ENCODE measurements at regions not wholly inside any gene's neighbourhood (a gene's known extent, or its start where the extent isn't known, plus 50 kb on each side); places are given as distances from the start of the nearest gene placed in this dataset.

DNA sequence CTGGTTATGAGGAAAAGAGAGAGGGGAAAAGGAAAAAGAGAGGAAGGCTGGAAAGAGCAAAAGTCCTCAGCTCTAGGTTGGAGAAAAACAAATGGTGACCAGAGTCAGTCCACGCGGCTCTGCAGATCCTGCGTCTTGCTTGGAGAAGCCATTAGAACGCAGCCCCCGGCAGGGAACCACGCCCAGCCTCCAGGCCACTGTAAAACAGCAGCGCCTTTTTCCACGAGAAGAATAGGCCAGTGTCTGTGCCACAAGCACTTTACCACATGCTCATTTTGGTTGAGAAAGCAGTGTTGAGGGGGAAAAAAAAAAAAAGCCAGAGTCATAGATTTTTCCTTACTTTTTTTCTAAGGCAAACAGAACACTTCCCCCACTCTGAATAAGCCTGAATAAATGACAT is 846.9 kb upstream of the ADAMTS5 start:
- ChIA-PET CTCF (no interaction called here), POLR2A (no interaction called here)
- Histone ChIP-seq H3K27ac (ENCODE audit: insufficient read depth, low read depth, low read length) (no peak overlapping the region), H3K27me3 (ENCODE audit: control insufficient read depth in 2 of 2, insufficient read depth in 2 of 2, low read length in 2 of 2) (no peaks in the 10 kb centered on the region), H4K20me1 (replicated peaks; ENCODE audit: control insufficient read depth, extremely low read depth, insufficient read depth, low read length) (no peaks in the 10 kb centered on the region), H3K79me2 (ENCODE audit: control insufficient read depth, insufficient read depth, low read length) (no peaks in the 10 kb centered on the region), H3K4me1 (ENCODE audit: control insufficient read depth, extremely low read depth, insufficient read depth, low read length) (no peaks in the 10 kb centered on the region), H3K9ac (replicated peaks; ENCODE audit: extremely low read depth, insufficient read depth, low read length) (no peak overlapping the region), H3K9me3 (replicated peaks; ENCODE audit: control insufficient read depth, insufficient read depth, low read length) (no peaks in the 10 kb centered on the region), H3K4me3 (replicated peaks in 1 of 3; ENCODE audit: insufficient read depth in 1 of 3, low read depth in 1 of 3, low read length in 3 of 3) (no peak overlapping the region), H2AFZ (ENCODE audit: low read depth, low read length) (no peak overlapping the region), H3K9me1 (replicated peaks; ENCODE audit: control insufficient read depth, extremely low read depth, insufficient read depth, low read length) (no peaks in the 10 kb centered on the region), H3K36me3 (ENCODE audit: control insufficient read depth in 2 of 2, extremely low read depth in 1 of 2, insufficient read depth in 2 of 2, low read length in 2 of 2) (no peaks in the 10 kb centered on the region), H3K4me2 (ENCODE audit: insufficient read depth, low read length) (no peak overlapping the region)
- intact Hi-C loops (cut with micrococcal nuclease) (no loop called here), dilution Hi-C loops (cut with MboI; ENCODE audit: extremely low pct_ligation_motif_present, low sequenced_read_pairs) (no loop called here)
- DNase-seq (ENCODE audit: low read depth, low spot score) (no peak), FAIRE-seq (no peak)
- no TSS peak for BruUV-seq (replicated peaks)
- TF ChIP-seq MYC (IDR thresholded peaks at IDR 0.05; ENCODE audit: low read depth, low read length): no peak
- no peak for TF ChIP-seq GATA2 (IDR thresholded peaks at IDR 0.05; ENCODE audit: insufficient read depth, insufficient read length, low read depth, low read length)
- TF ChIP-seq EZH2 (IDR thresholded peaks at IDR 0.05; ENCODE audit: borderline replicate concordance, low read depth, low read length, severe bottlenecking): no peak
- no peak for TF ChIP-seq POLR2A (IDR thresholded peaks at IDR 0.05; ENCODE audit: low read depth, low read length)
- no peak for TF ChIP-seq FOS (IDR thresholded peaks at IDR 0.05; ENCODE audit: borderline replicate concordance, insufficient read depth, low read length)
- no peak for TF ChIP-seq CTCF (IDR thresholded peaks at IDR 0.05; ENCODE audit: extremely low read depth in 1 of 2, insufficient read depth in 1 of 2, low read depth in 1 of 2, low read length in 2 of 2)
- no peak for TF ChIP-seq MAX (IDR thresholded peaks at IDR 0.05; ENCODE audit: insufficient read depth, insufficient read length)
- TF ChIP-seq JUN (IDR thresholded peaks at IDR 0.05; ENCODE audit: borderline replicate concordance, insufficient read depth, insufficient read length, low read depth): no peak
- no peak for TF ChIP-seq POLR2AphosphoS5 (IDR thresholded peaks at IDR 0.05; ENCODE audit: insufficient read depth, low read depth, low read length)
